GM13977 (cell line): ENCODE measurements at regions not wholly inside any gene's neighbourhood (a gene's known extent, or its start where the extent isn't known, plus 50 kb on each side); places are given as distances from the start of the nearest gene placed in this dataset.

Source experiments
- DNase-seq: peaks from one replicate; pipeline ENCODE4 v3.0.0; 2012; ENCODE audit warnings: low spot score
- CTCF ChIP-seq: IDR thresholded peaks from 2 replicates; pipeline ENCODE4 v1.5.1; 2012; ENCODE audit warnings: mild to moderate bottlenecking, control low read depth; ENCODE audit not compliant: insufficient read depth; ENCODE audit errors: extremely low read depth, missing control alignments
- in situ Hi-C: fragments of 300-500 bp; cut with MboI; formaldehyde crosslinking; loops from one replicate; pipeline ENCODE4 v1.12.0; 2022; ENCODE audit warnings: low sequenced_read_pairs, low pct_unique_long_range_greater_than_20kb, mixed read lengths, inconsistent platforms; ENCODE audit not compliant: unreplicated experiment

- no peak for TF ChIP-seq CTCF
- in situ Hi-C loops = no loop called here
- DNase-seq = no peak
Measured at GRCh38 chr9:135301271-135302263, 178.0 kb upstream of the PPP1R26 start.

GRCh38 chr9:135302329-135303279, 177.0 kb upstream of the PPP1R26 start:
- in situ Hi-C loops = no loop called here
- no peak for DNase-seq
- no peak for TF ChIP-seq CTCF

- in situ Hi-C loops = no loop called here
- no peak for DNase-seq
Measured at GRCh38 chr9:135303280-135303647, 176.3 kb upstream of the PPP1R26 start.

GRCh38 chr9:135303865-135304499, 175.6 kb upstream of the PPP1R26 start:
- DNase-seq = no peak
- in situ Hi-C loops = no loop called here
- no peak for TF ChIP-seq CTCF

More at GRCh38 chr9:135303280-135303647, 176.3 kb upstream of the PPP1R26 start:
- no peak for TF ChIP-seq CTCF

GRCh38 chr9:135304886-135305285, 174.7 kb upstream of the PPP1R26 start:
- no peak for DNase-seq
- TF ChIP-seq CTCF = no peak
- in situ Hi-C loops = no loop called here
